K562 (cell line): ENCODE measurements at regions not wholly inside any gene's neighbourhood (a gene's known extent, or its start where the extent isn't known, plus 50 kb on each side); places are given as distances from the start of the nearest gene placed in this dataset.

Experiments
- EWSR1 ChIP-seq: fragments of 450-650 bp; IDR thresholded peaks from 2 replicates; pipeline ENCODE4 v1.6.1; 2018; ENCODE audit warnings: borderline replicate concordance, mild to moderate bottlenecking, low read depth, moderate library complexity; ENCODE audit not compliant: partially characterized antibody
- ZNF583 ChIP-seq: fragments of 250-450 bp; sonication (Bioruptor Pico); IDR thresholded peaks from 2 replicates; pipeline ENCODE4 v1.4.0; 2020

DNA sequence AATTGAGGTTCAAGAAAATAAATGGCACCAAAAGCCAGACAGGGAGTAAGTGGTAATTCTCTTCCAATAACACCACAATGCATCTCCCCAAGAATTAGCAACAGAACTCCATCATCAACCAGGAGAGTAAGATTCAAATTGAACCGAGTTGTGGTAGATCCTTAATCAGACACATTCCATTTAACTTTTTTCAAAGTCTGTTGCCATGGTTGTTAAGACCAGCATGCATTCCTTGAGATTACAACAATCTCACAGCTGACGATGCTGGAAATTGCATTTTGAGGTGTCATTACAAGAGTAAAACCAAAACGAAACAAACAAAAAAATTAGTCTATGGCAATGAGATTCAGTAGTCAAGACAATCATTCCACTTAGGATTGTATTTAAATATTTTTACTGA is 78.9 kb upstream of the ZNF462 start:
- TF ChIP-seq EWSR1 (no peak), ZNF583 (CRISPR knock-in tag) (no peak)
